ENCODE measurements at regions not wholly inside any gene's neighbourhood (a gene's known extent, or its start where the extent isn't known, plus 50 kb on each side); places are given as distances from the start of the nearest gene placed in this dataset.

- intact Hi-C loops (cut with micrococcal nuclease; ENCODE audit: unreplicated experiment) = no loop called here
- H3K36me3 ChIP-seq (ENCODE audit: insufficient read depth, low read length) = no peaks in the 10 kb centered on the region
- no peaks in the 10 kb centered on the region for H3K79me2 ChIP-seq (ENCODE audit: insufficient read depth, low read depth, low read length)
- H3K27ac ChIP-seq (ENCODE audit: low read depth, low read length, poor library complexity, severe bottlenecking) = no peak overlapping the region
- H3K4me1 ChIP-seq (ENCODE audit: insufficient read depth, low read length, poor library complexity, severe bottlenecking) = no peaks in the 10 kb centered on the region
- H3K4me3 ChIP-seq (ENCODE audit: low read depth, low read length, poor library complexity, severe bottlenecking) = no peak overlapping the region
- POLR2A ChIA-PET = no interaction called here
- DNase-seq (ENCODE audit: low spot score) = no peak
- BruUV-seq (replicated peaks) = no TSS peak
- H3K9me3 ChIP-seq (ENCODE audit: low read length) = no peaks in the 10 kb centered on the region
- no peak overlapping the region for H2AFZ ChIP-seq (ENCODE audit: low read length)
- TF ChIP-seq EZH2phosphoT487 (IDR thresholded peaks at IDR 0.05; ENCODE audit: borderline replicate concordance, low read depth, low read length) = no peak
- no peak for TF ChIP-seq CTCF (conservative IDR thresholded peaks at IDR 0.05; ENCODE audit: low read length)
- H3K9me2 ChIP-seq (ENCODE audit: insufficient read depth, low read length) = no peaks in the 10 kb centered on the region
- CTCF ChIA-PET (ENCODE audit: unreplicated experiment) = no interaction called here
- no peaks in the 10 kb centered on the region for H4K20me1 ChIP-seq (ENCODE audit: insufficient read depth, low read length)
- H3K4me2 ChIP-seq (ENCODE audit: low read length) = no peak overlapping the region
Observed at GRCh38 chr2:20914771-20915170, 91.9 kb upstream of the LDAH start.

- Histone ChIP-seq H3K27ac (ENCODE audit: low read depth, low read length, poor library complexity, severe bottlenecking) (no peak overlapping the region), H4K20me1 (ENCODE audit: insufficient read depth, low read length) (no peaks in the 10 kb centered on the region), H3K9me2 (ENCODE audit: insufficient read depth, low read length) (no peaks in the 10 kb centered on the region), H3K9me3 (ENCODE audit: low read length) (no peaks in the 10 kb centered on the region), H3K4me1 (ENCODE audit: insufficient read depth, low read length, poor library complexity, severe bottlenecking) (no peaks in the 10 kb centered on the region), H2AFZ (ENCODE audit: low read length) (no peak overlapping the region), H3K36me3 (ENCODE audit: insufficient read depth, low read length) (no peaks in the 10 kb centered on the region), H3K4me2 (ENCODE audit: low read length) (no peak overlapping the region), H3K79me2 (ENCODE audit: insufficient read depth, low read depth, low read length) (no peaks in the 10 kb centered on the region), H3K4me3 (ENCODE audit: low read depth, low read length, poor library complexity, severe bottlenecking) (no peak overlapping the region)
- ChIA-PET POLR2A (no interaction called here), CTCF (ENCODE audit: unreplicated experiment) (no interaction called here)
- no peak for TF ChIP-seq CTCF (conservative IDR thresholded peaks at IDR 0.05; ENCODE audit: low read length)
- intact Hi-C loops (cut with micrococcal nuclease; ENCODE audit: unreplicated experiment) = no loop called here
- no peak for DNase-seq (ENCODE audit: low spot score)
- no TSS peak for BruUV-seq (replicated peaks)
Observed at GRCh38 chr2:20914087-20914486, 91.2 kb upstream of the LDAH start.

GRCh38 chr2:20913491-20913890 is 90.6 kb upstream of the LDAH start:
- Histone ChIP-seq H3K79me2 (ENCODE audit: insufficient read depth, low read depth, low read length) (no peaks in the 10 kb centered on the region), H3K4me3 (ENCODE audit: low read depth, low read length, poor library complexity, severe bottlenecking) (no peak overlapping the region), H3K27ac (ENCODE audit: low read depth, low read length, poor library complexity, severe bottlenecking) (no peak overlapping the region), H3K36me3 (ENCODE audit: insufficient read depth, low read length) (no peaks in the 10 kb centered on the region), H3K4me2 (ENCODE audit: low read length) (no peak overlapping the region), H2AFZ (ENCODE audit: low read length) (no peak overlapping the region), H3K4me1 (ENCODE audit: insufficient read depth, low read length, poor library complexity, severe bottlenecking) (no peaks in the 10 kb centered on the region), H3K9me2 (ENCODE audit: insufficient read depth, low read length) (no peaks in the 10 kb centered on the region), H3K9me3 (ENCODE audit: low read length) (no peaks in the 10 kb centered on the region), H4K20me1 (ENCODE audit: insufficient read depth, low read length) (no peaks in the 10 kb centered on the region)
- no peak for TF ChIP-seq EZH2phosphoT487 (IDR thresholded peaks at IDR 0.05; ENCODE audit: borderline replicate concordance, low read depth, low read length)
- TF ChIP-seq CTCF (conservative IDR thresholded peaks at IDR 0.05; ENCODE audit: low read length) = no peak
- POLR2A ChIA-PET = interaction anchor here (0.7 kb wide), 1 partner anchor 932 kb away, joined by 6 read pairs; no protein-coding TSS in a partner anchor
- no TSS peak for BruUV-seq (replicated peaks)
- intact Hi-C loops (cut with micrococcal nuclease; ENCODE audit: unreplicated experiment) = no loop called here
- no peak for DNase-seq (ENCODE audit: low spot score)
- CTCF ChIA-PET (ENCODE audit: unreplicated experiment) = no interaction called here

Measured in OCI-LY7 (cell line).